B cell (primary cell): ENCODE measurements at regions not wholly inside any gene's neighbourhood (a gene's known extent, or its start where the extent isn't known, plus 50 kb on each side); places are given as distances from the start of the nearest gene placed in this dataset.

ENCODE experiments used
- CTCF ChIP-seq: fragments of 200-600 bp; IDR thresholded peaks from one replicate; pipeline ENCODE4 v1.8.0; 2022; ENCODE audit warnings: antibody characterized with exemption, mild to moderate bottlenecking
- EZH2 ChIP-seq: IDR thresholded peaks from 2 replicates; pipeline ENCODE4 v1.6.1; 2012; ENCODE audit warnings: borderline replicate concordance, low read depth, mild to moderate bottlenecking, moderate library complexity, low read length; ENCODE audit not compliant: insufficient read depth, poor library complexity, severe bottlenecking

- TF ChIP-seq CTCF = no peak
- TF ChIP-seq EZH2 = no peak
Measured at GRCh38 chr15:39318231-39318630, 262.6 kb upstream of the THBS1 start.
